WTC11 (cell line): ENCODE measurements at regions not wholly inside any gene's neighbourhood (a gene's known extent, or its start where the extent isn't known, plus 50 kb on each side); places are given as distances from the start of the nearest gene placed in this dataset.

ENCODE experiments used
- ATAC-seq: fragments of 200-7000 bp; cut with Tn5 transposase; 2 replicates; pipeline ENCODE4 v1.10.0; 2021; ENCODE audit warnings: mild to moderate bottlenecking, moderate library complexity
- CTCF ChIA-PET: fragments of 300-600 bp; sonication (Branson Sonifier 250); formaldehyde crosslinking; loops from one replicate; lab custom pipeline; 2021; ENCODE audit warnings: antibody characterized with exemption; lab: Charles Lee
- POLR2A ChIA-PET: fragments of 350-600 bp; sonication (Branson Sonifier 250); formaldehyde crosslinking; loops from one replicate; lab custom pipeline; 2021; ENCODE audit warnings: antibody characterized with exemption; lab: Charles Lee
- DNase-seq: peaks from one replicate; pipeline ENCODE4 v3.0.0; 2021; ENCODE audit warnings: low spot score
- H3K27ac Mint-ChIP-seq: 2 replicates; pipeline ENCODE4 v1.8.0; 2021; ENCODE audit warnings: mixed read lengths
- H3K27me3 Mint-ChIP-seq: 2 replicates; pipeline ENCODE4 v1.8.0; 2021; ENCODE audit warnings: low read depth, mild to moderate bottlenecking, moderate library complexity, mixed read lengths
- H3K36me3 Mint-ChIP-seq: 2 replicates; pipeline ENCODE4 v1.8.0; 2021; ENCODE audit warnings: mixed read lengths
- H3K4me1 Mint-ChIP-seq: 2 replicates; pipeline ENCODE4 v1.8.0; 2022; ENCODE audit warnings: mixed read lengths
- H3K4me3 Mint-ChIP-seq: 2 replicates; pipeline ENCODE4 v1.8.0; 2021; ENCODE audit warnings: mild to moderate bottlenecking, moderate library complexity, mixed read lengths
- H3K9me3 Mint-ChIP-seq: 2 replicates; pipeline ENCODE4 v1.8.0; 2021; ENCODE audit warnings: mixed read lengths
- ATF1 ChIP-seq: sonication (generic); formaldehyde crosslinking; IDR thresholded peaks from 2 replicates; pipeline ENCODE4 v1.8.1; 2023; ENCODE audit warnings: mild to moderate bottlenecking, moderate library complexity, missing genetic modification reagents
- ESRRA ChIP-seq: sonication (generic); formaldehyde crosslinking; IDR thresholded peaks from 2 replicates; pipeline ENCODE4 v1.8.1; 2022; ENCODE audit warnings: mild to moderate bottlenecking, missing genetic modification reagents, borderline replicate concordance
- FOXJ3 ChIP-seq: sonication (generic); formaldehyde crosslinking; IDR thresholded peaks from 2 replicates; pipeline ENCODE4 v1.9.0; 2021; ENCODE audit warnings: missing genetic modification reagents, mild to moderate bottlenecking, borderline replicate concordance
- GABPB1 ChIP-seq: sonication (generic); formaldehyde crosslinking; IDR thresholded peaks from 2 replicates; pipeline ENCODE4 v1.8.1; 2023; ENCODE audit warnings: mild to moderate bottlenecking, missing genetic modification reagents
- HMGA2 ChIP-seq: fragments of 250-450 bp; sonication (Bioruptor Pico); IDR thresholded peaks from 2 replicates; pipeline ENCODE4 v1.4.0; 2021; ENCODE audit warnings: mild to moderate bottlenecking, moderate library complexity
- KAT7 ChIP-seq: sonication (generic); formaldehyde crosslinking; IDR thresholded peaks from 2 replicates; pipeline ENCODE4 v1.8.1; 2023; ENCODE audit warnings: missing genetic modification reagents, mild to moderate bottlenecking, borderline replicate concordance
- MYBL2 ChIP-seq: sonication (generic); formaldehyde crosslinking; IDR thresholded peaks from 2 replicates; pipeline ENCODE4 v1.8.1; 2023; ENCODE audit warnings: mild to moderate bottlenecking, moderate library complexity, missing genetic modification reagents
- NFE2L1 ChIP-seq: sonication (generic); formaldehyde crosslinking; IDR thresholded peaks from 2 replicates; pipeline ENCODE4 v1.8.1; 2023; ENCODE audit warnings: missing genetic modification reagents
- NR2C2 ChIP-seq: sonication (generic); formaldehyde crosslinking; IDR thresholded peaks from 2 replicates; pipeline ENCODE4 v1.8.0; 2022; ENCODE audit warnings: mild to moderate bottlenecking, missing genetic modification reagents
- OVOL2 ChIP-seq: fragments of 250-450 bp; sonication (Bioruptor Pico); IDR thresholded peaks from 2 replicates; pipeline ENCODE4 v1.9.0; 2021; ENCODE audit warnings: mild to moderate bottlenecking, borderline replicate concordance
- SMAD3 ChIP-seq: sonication (generic); formaldehyde crosslinking; IDR thresholded peaks from 2 replicates; pipeline ENCODE4 v1.8.0; 2022; ENCODE audit warnings: missing genetic modification reagents, mild to moderate bottlenecking, borderline replicate concordance
- ZNF138 ChIP-seq: sonication (generic); formaldehyde crosslinking; conservative IDR thresholded peaks from 2 replicates; pipeline ENCODE4 v1.8.1; 2022; ENCODE audit warnings: mild to moderate bottlenecking, moderate library complexity, missing genetic modification reagents
- ZNF317 ChIP-seq: sonication (generic); formaldehyde crosslinking; IDR thresholded peaks from 2 replicates; pipeline ENCODE4 v1.8.1; 2023; ENCODE audit warnings: low read depth, mild to moderate bottlenecking, moderate library complexity, missing genetic modification reagents, borderline replicate concordance
- TF ChIP-seq, protein P1 (sequence below): sonication (generic); formaldehyde crosslinking; IDR thresholded peaks from 2 replicates; pipeline ENCODE4 v1.8.1; 2022; ENCODE audit warnings: missing genetic modification reagents, borderline replicate concordance
- TF ChIP-seq, protein P2 (sequence below): sonication (generic); formaldehyde crosslinking; IDR thresholded peaks from 2 replicates; pipeline ENCODE4 v1.8.1; 2023; ENCODE audit warnings: mild to moderate bottlenecking, missing genetic modification reagents, moderate library complexity
- TF ChIP-seq, protein P3 (sequence below): sonication (generic); formaldehyde crosslinking; IDR thresholded peaks from 2 replicates; pipeline ENCODE4 v1.8.0; 2022; ENCODE audit warnings: missing genetic modification reagents
- TF ChIP-seq, protein P4 (sequence below): sonication (generic); formaldehyde crosslinking; IDR thresholded peaks from 2 replicates; pipeline ENCODE4 v1.8.0; 2022; ENCODE audit warnings: mild to moderate bottlenecking, missing genetic modification reagents
- TF ChIP-seq, protein P5 (sequence below): sonication (generic); formaldehyde crosslinking; IDR thresholded peaks from 2 replicates; pipeline ENCODE4 v1.8.1; 2022; ENCODE audit warnings: low read depth, missing genetic modification reagents, borderline replicate concordance
- TF ChIP-seq, protein P6 (sequence below): sonication (generic); formaldehyde crosslinking; IDR thresholded peaks from 2 replicates; pipeline ENCODE4 v1.8.0; 2022; ENCODE audit warnings: mild to moderate bottlenecking, missing genetic modification reagents
- TF ChIP-seq, protein P7 (sequence below): sonication (generic); formaldehyde crosslinking; IDR thresholded peaks from 2 replicates; pipeline ENCODE4 v1.8.0; 2023; ENCODE audit warnings: mild to moderate bottlenecking, missing genetic modification reagents

DNA sequence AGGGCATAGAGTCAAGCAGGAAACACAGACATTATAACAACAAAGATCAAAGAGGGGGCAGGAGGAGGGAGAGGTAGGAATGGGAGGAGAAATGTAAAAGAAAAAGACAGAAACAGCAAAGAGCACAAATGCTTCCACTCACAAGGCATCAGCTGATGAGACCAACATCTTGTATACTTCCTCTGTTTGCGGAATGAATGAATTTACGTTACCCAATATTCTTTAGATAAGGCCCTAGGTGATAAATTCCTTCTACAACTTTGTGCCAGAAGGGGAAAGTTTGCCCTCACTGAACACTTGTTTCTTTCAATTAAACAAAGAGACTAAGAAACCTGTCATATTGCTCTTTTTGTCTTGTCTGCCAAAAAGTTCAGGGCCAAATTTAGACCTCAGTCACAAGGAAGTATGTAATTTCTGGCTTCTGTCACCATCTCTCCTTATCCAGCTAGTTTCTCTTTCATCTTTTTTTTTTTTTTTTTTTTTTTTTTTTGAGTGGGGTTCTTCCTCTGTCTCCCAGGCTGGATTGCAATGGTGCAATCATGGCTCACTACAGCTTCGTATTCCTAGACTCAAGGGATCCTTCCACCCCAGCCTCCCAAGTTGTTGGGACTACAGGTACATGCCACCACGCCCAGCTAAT is 116.4 kb upstream of the NANOS1 start:
- Mint-ChIP-seq H3K4me1 (peaks cover 4% of the 10 kb centered on the region), H3K27ac (no peak overlapping the region), H3K4me3 (no peak overlapping the region)
- CTCF ChIA-PET = no interaction called here
- TF ChIP-seq OVOL2 (CRISPR knock-in tag) = no peak
- no peak for TF ChIP-seq FOXJ3 (CRISPR knock-in tag)
- TF ChIP-seq ESRRA (CRISPR knock-in tag) = no peak
- no peak for TF ChIP-seq SMAD3 (CRISPR knock-in tag)
- no peak for TF ChIP-seq KAT7 (CRISPR knock-in tag)
- TF ChIP-seq HMGA2 (CRISPR knock-in tag) = no peak
- TF ChIP-seq, protein P1, sequence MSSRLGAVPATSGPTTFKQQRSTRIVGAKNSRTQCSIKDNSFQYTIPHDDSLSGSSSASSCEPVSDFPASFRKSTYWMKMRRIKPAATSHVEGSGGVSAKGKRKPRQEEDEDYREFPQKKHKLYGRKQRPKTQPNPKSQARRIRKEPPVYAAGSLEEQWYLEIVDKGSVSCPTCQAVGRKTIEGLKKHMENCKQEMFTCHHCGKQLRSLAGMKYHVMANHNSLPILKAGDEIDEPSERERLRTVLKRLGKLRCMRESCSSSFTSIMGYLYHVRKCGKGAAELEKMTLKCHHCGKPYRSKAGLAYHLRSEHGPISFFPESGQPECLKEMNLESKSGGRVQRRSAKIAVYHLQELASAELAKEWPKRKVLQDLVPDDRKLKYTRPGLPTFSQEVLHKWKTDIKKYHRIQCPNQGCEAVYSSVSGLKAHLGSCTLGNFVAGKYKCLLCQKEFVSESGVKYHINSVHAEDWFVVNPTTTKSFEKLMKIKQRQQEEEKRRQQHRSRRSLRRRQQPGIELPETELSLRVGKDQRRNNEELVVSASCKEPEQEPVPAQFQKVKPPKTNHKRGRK (CRISPR knock-in tag) = no peak
- TF ChIP-seq ATF1 (CRISPR knock-in tag) = no peak
- no peak for TF ChIP-seq NFE2L1 (CRISPR knock-in tag)
- TF ChIP-seq, protein P2, sequence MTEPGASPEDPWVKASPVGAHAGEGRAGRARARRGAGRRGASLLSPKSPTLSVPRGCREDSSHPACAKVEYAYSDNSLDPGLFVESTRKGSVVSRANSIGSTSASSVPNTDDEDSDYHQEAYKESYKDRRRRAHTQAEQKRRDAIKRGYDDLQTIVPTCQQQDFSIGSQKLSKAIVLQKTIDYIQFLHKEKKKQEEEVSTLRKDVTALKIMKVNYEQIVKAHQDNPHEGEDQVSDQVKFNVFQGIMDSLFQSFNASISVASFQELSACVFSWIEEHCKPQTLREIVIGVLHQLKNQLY (CRISPR knock-in tag) = no peak
- TF ChIP-seq ZNF138 (CRISPR knock-in tag) = no peak
- no peak for TF ChIP-seq GABPB1 (CRISPR knock-in tag)
- TF ChIP-seq, protein P3, sequence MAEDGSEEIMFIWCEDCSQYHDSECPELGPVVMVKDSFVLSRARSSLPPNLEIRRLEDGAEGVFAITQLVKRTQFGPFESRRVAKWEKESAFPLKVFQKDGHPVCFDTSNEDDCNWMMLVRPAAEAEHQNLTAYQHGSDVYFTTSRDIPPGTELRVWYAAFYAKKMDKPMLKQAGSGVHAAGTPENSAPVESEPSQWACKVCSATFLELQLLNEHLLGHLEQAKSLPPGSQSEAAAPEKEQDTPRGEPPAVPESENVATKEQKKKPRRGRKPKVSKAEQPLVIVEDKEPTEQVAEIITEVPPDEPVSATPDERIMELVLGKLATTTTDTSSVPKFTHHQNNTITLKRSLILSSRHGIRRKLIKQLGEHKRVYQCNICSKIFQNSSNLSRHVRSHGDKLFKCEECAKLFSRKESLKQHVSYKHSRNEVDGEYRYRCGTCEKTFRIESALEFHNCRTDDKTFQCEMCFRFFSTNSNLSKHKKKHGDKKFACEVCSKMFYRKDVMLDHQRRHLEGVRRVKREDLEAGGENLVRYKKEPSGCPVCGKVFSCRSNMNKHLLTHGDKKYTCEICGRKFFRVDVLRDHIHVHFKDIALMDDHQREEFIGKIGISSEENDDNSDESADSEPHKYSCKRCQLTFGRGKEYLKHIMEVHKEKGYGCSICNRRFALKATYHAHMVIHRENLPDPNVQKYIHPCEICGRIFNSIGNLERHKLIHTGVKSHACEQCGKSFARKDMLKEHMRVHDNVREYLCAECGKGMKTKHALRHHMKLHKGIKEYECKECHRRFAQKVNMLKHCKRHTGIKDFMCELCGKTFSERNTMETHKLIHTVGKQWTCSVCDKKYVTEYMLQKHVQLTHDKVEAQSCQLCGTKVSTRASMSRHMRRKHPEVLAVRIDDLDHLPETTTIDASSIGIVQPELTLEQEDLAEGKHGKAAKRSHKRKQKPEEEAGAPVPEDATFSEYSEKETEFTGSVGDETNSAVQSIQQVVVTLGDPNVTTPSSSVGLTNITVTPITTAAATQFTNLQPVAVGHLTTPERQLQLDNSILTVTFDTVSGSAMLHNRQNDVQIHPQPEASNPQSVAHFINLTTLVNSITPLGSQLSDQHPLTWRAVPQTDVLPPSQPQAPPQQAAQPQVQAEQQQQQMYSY (CRISPR knock-in tag) = no peak
- TF ChIP-seq, protein P4, sequence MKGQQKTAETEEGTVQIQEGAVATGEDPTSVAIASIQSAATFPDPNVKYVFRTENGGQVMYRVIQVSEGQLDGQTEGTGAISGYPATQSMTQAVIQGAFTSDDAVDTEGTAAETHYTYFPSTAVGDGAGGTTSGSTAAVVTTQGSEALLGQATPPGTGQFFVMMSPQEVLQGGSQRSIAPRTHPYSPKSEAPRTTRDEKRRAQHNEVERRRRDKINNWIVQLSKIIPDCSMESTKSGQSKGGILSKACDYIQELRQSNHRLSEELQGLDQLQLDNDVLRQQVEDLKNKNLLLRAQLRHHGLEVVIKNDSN (CRISPR knock-in tag) = no peak
- no peak for TF ChIP-seq NR2C2
- TF ChIP-seq, protein P5, sequence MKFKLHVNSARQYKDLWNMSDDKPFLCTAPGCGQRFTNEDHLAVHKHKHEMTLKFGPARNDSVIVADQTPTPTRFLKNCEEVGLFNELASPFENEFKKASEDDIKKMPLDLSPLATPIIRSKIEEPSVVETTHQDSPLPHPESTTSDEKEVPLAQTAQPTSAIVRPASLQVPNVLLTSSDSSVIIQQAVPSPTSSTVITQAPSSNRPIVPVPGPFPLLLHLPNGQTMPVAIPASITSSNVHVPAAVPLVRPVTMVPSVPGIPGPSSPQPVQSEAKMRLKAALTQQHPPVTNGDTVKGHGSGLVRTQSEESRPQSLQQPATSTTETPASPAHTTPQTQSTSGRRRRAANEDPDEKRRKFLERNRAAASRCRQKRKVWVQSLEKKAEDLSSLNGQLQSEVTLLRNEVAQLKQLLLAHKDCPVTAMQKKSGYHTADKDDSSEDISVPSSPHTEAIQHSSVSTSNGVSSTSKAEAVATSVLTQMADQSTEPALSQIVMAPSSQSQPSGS (CRISPR knock-in tag) = no peak
- TF ChIP-seq, protein P6, sequence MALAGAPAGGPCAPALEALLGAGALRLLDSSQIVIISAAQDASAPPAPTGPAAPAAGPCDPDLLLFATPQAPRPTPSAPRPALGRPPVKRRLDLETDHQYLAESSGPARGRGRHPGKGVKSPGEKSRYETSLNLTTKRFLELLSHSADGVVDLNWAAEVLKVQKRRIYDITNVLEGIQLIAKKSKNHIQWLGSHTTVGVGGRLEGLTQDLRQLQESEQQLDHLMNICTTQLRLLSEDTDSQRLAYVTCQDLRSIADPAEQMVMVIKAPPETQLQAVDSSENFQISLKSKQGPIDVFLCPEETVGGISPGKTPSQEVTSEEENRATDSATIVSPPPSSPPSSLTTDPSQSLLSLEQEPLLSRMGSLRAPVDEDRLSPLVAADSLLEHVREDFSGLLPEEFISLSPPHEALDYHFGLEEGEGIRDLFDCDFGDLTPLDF (CRISPR knock-in tag) = no peak
- TF ChIP-seq MYBL2 (CRISPR knock-in tag) = no peak
- TF ChIP-seq, protein P7, sequence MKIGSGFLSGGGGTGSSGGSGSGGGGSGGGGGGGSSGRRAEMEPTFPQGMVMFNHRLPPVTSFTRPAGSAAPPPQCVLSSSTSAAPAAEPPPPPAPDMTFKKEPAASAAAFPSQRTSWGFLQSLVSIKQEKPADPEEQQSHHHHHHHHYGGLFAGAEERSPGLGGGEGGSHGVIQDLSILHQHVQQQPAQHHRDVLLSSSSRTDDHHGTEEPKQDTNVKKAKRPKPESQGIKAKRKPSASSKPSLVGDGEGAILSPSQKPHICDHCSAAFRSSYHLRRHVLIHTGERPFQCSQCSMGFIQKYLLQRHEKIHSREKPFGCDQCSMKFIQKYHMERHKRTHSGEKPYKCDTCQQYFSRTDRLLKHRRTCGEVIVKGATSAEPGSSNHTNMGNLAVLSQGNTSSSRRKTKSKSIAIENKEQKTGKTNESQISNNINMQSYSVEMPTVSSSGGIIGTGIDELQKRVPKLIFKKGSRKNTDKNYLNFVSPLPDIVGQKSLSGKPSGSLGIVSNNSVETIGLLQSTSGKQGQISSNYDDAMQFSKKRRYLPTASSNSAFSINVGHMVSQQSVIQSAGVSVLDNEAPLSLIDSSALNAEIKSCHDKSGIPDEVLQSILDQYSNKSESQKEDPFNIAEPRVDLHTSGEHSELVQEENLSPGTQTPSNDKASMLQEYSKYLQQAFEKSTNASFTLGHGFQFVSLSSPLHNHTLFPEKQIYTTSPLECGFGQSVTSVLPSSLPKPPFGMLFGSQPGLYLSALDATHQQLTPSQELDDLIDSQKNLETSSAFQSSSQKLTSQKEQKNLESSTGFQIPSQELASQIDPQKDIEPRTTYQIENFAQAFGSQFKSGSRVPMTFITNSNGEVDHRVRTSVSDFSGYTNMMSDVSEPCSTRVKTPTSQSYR (CRISPR knock-in tag) = no peak
- TF ChIP-seq ZNF317 (CRISPR knock-in tag) = no peak
- TF ChIP-seq, all 79 proteins: peak for 0
- H3K27me3 Mint-ChIP-seq = no peaks in the 10 kb centered on the region
- no peaks in the 10 kb centered on the region for H3K36me3 Mint-ChIP-seq
- H3K9me3 Mint-ChIP-seq = no peaks in the 10 kb centered on the region
- POLR2A ChIA-PET = no interaction called here
- ATAC-seq (no peak), DNase-seq (no peak)
